GM12878 (cell line): ENCODE measurements at regions not wholly inside any gene's neighbourhood (a gene's known extent, or its start where the extent isn't known, plus 50 kb on each side); places are given as distances from the start of the nearest gene placed in this dataset.

ENCODE experiments used
- BCL3 ChIP-seq: IDR thresholded peaks from 2 replicates; pipeline ENCODE4 v1.6.1; 2011; ENCODE audit warnings: borderline replicate concordance, low read depth, mild to moderate bottlenecking, moderate library complexity, low read length; ENCODE audit not compliant: insufficient read depth, poor library complexity, severe bottlenecking
- BHLHE40 ChIP-seq, 2 experiments: fragments of 450-650 bp in 1 of 2; IDR thresholded peaks; 2 replicates each; pipeline ENCODE4 v1.6.1; 2011 to 2017; ENCODE audit warnings: low read depth in 2 of 2, borderline replicate concordance in 1 of 2, improper control_type of control experiment in 1 of 2, low read length in 1 of 2, mild to moderate bottlenecking in 1 of 2
- BMI1 ChIP-seq: fragments of 450-650 bp; IDR thresholded peaks from 2 replicates; pipeline ENCODE4 v1.6.1; 2016; ENCODE audit warnings: mild to moderate bottlenecking, moderate library complexity, borderline replicate concordance
- CREM ChIP-seq: IDR thresholded peaks from 2 replicates; pipeline ENCODE4 v1.6.1; 2014; ENCODE audit warnings: antibody characterized with exemption, low read depth
- KLF5 ChIP-seq: fragments of 450-650 bp; IDR thresholded peaks from 2 replicates; pipeline ENCODE4 v1.6.1; 2014; ENCODE audit warnings: mild to moderate bottlenecking; ENCODE audit not compliant: partially characterized antibody
- MEF2A ChIP-seq: IDR thresholded peaks from 2 replicates; pipeline ENCODE4 v1.6.1; 2011; ENCODE audit warnings: low read depth, mild to moderate bottlenecking, low read length, moderate library complexity; ENCODE audit not compliant: insufficient read depth
- MYC ChIP-seq: IDR thresholded peaks from 2 replicates; pipeline ENCODE4 v1.6.1; 2011; ENCODE audit warnings: mild to moderate bottlenecking, low read length, moderate library complexity, inconsistent platforms; ENCODE audit not compliant: insufficient read depth, insufficient replicate concordance, insufficient read length, severe bottlenecking
- PAX5 ChIP-seq: IDR thresholded peaks from 2 replicates; pipeline ENCODE4 v1.6.1; 2011; ENCODE audit warnings: low read depth, low read length, borderline replicate concordance
- PBX3 ChIP-seq: IDR thresholded peaks from 2 replicates; pipeline ENCODE4 v1.6.1; 2011; ENCODE audit warnings: mild to moderate bottlenecking, low read depth, low read length, moderate library complexity; ENCODE audit not compliant: insufficient replicate concordance
- POU2F2 ChIP-seq: IDR thresholded peaks from 3 replicates; pipeline ENCODE4 v1.6.1; 2011; ENCODE audit warnings: low read depth, mild to moderate bottlenecking, low read length, borderline replicate concordance
- SIX5 ChIP-seq: IDR thresholded peaks from 2 replicates; pipeline ENCODE4 v1.6.1; 2011; ENCODE audit warnings: mild to moderate bottlenecking, low read depth, low read length, moderate library complexity; ENCODE audit not compliant: severe bottlenecking
- TCF12 ChIP-seq: IDR thresholded peaks from 2 replicates; pipeline ENCODE4 v1.6.1; 2011; ENCODE audit warnings: low read depth, mild to moderate bottlenecking, low read length
- USF2 ChIP-seq: IDR thresholded peaks from 2 replicates; pipeline ENCODE4 v1.6.1; 2011; ENCODE audit warnings: low read depth, low read length, improper control_type of control experiment, borderline replicate concordance
- YY1 ChIP-seq: IDR thresholded peaks from 2 replicates; pipeline ENCODE4 v1.6.1; 2011; ENCODE audit warnings: low read depth, mild to moderate bottlenecking, low read length
- ZNF687 ChIP-seq: fragments of 450-650 bp; IDR thresholded peaks from 2 replicates; pipeline ENCODE4 v1.6.1; 2017; ENCODE audit warnings: mild to moderate bottlenecking, moderate library complexity
- TF ChIP-seq, protein P1 (sequence below): fragments of 450-650 bp; IDR thresholded peaks from 2 replicates; pipeline ENCODE4 v1.6.1; 2017; ENCODE audit warnings: mild to moderate bottlenecking
- TF ChIP-seq, protein P2 (sequence below): IDR thresholded peaks from 2 replicates; pipeline ENCODE4 v1.6.1; 2011; ENCODE audit warnings: borderline replicate concordance, low read depth, mild to moderate bottlenecking, moderate library complexity, mixed read lengths, low read length; ENCODE audit not compliant: insufficient read depth; ENCODE audit errors: extremely low read length

DNA sequence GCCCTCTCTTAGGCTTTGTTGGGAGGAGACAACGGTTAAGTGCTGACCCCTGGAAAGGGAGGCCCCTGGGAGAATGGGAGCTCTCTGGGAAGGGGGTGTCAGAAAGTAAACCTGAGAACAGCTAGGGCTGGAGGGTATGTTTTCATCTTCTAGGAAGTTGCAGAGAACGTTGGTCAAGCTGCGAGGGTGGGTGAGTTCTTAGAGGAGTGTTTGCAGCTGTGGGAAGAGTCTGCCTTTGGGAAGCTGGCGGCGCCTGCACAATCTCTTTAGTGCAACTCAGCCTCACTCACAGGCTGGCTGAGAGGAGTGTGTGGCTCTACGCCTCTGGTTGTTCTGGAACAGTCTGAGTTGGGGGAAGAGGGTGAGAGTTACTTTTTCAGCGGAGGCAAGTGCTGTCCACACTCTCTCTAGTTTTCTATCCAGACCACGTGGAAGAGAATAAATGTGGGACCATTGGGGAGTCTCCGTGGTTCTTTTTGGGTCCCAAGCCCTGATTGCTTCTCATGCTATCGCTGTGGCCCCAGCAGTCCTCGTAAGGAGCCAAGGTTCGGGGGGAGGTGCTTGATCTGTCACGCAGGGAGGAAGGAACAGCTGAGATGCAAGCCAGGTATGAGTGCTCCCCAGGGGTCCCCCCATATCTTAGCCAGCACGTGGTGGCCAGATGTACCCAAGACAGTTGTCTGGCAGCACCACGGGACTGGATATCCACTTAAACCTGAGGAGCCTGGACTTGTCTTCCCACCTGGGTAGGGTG is 237.2 kb downstream of the BUB3 start (continued):
- TF ChIP-seq MYC (peak; percentile 40), POU2F2 (peak; percentile 7; the same call in 1 of the 3 replicates), BMI1 (no peak), MEF2A (0 out of 2 replicates have a peak, but pooled peaks have one; percentile 46), BCL3 (peak; percentile 59), TCF12 (peak; percentile 96), CREM (peak; percentile 29), YY1 (peak; percentile 29; the same call in 1 of the 2 replicates), SIX5 (no peak), BHLHE40 (IDR thresholded peaks at IDR 0.05; ENCODE audit: borderline replicate concordance in 1 of 2, low read depth in 2 of 2, low read length in 1 of 2) (peak in 1 of 2 experiments; percentile 71; a peak in 2 of 4 replicates), PBX3 (peak; percentile 49), PAX5 (0 out of 2 replicates have a peak, but pooled peaks have one; percentile 26), ZNF687 (peak; percentile 43; the same call in 1 of the 2 replicates), USF2 (no peak), KLF5 (no peak)
- TF ChIP-seq, protein P1, sequence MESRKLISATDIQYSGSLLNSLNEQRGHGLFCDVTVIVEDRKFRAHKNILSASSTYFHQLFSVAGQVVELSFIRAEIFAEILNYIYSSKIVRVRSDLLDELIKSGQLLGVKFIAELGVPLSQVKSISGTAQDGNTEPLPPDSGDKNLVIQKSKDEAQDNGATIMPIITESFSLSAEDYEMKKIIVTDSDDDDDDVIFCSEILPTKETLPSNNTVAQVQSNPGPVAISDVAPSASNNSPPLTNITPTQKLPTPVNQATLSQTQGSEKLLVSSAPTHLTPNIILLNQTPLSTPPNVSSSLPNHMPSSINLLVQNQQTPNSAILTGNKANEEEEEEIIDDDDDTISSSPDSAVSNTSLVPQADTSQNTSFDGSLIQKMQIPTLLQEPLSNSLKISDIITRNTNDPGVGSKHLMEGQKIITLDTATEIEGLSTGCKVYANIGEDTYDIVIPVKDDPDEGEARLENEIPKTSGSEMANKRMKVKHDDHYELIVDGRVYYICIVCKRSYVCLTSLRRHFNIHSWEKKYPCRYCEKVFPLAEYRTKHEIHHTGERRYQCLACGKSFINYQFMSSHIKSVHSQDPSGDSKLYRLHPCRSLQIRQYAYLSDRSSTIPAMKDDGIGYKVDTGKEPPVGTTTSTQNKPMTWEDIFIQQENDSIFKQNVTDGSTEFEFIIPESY = no peak
- TF ChIP-seq, protein P2, sequence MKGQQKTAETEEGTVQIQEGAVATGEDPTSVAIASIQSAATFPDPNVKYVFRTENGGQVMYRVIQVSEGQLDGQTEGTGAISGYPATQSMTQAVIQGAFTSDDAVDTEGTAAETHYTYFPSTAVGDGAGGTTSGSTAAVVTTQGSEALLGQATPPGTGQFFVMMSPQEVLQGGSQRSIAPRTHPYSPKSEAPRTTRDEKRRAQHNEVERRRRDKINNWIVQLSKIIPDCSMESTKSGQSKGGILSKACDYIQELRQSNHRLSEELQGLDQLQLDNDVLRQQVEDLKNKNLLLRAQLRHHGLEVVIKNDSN = peak; percentile 38
